Skeletal muscle satellite cell (primary cell): ENCODE measurements at regions not wholly inside any gene's neighbourhood (a gene's known extent, or its start where the extent isn't known, plus 50 kb on each side); places are given as distances from the start of the nearest gene placed in this dataset.

Experiments
- H3K27me3 ChIP-seq: 2 replicates; pipeline ENCODE4 v1.7.0; 2013; ENCODE audit warnings: low read length; ENCODE audit not compliant: control insufficient read depth, insufficient read depth
- H3K36me3 ChIP-seq: 2 replicates; pipeline ENCODE4 v1.7.0; 2013; ENCODE audit warnings: mild to moderate bottlenecking, control low read depth, low read length; ENCODE audit not compliant: insufficient read depth
- H3K4me1 ChIP-seq: 2 replicates; pipeline ENCODE4 v1.7.0; 2013; ENCODE audit warnings: low read length; ENCODE audit not compliant: control insufficient read depth, insufficient read depth
- H3K4me2 ChIP-seq: 2 replicates; pipeline ENCODE4 v1.7.0; 2013; ENCODE audit warnings: mild to moderate bottlenecking, low read length
- H3K4me3 ChIP-seq: 2 replicates; pipeline ENCODE4 v1.7.0; 2013; ENCODE audit warnings: low read length
- H3K9ac ChIP-seq: 2 replicates; pipeline ENCODE4 v1.7.0; 2013; ENCODE audit warnings: mild to moderate bottlenecking, low read depth, low read length, moderate library complexity
- H3K9me3 ChIP-seq: replicated peaks from 2 replicates; pipeline ENCODE4 v1.7.0; 2013; ENCODE audit warnings: mild to moderate bottlenecking, control low read depth, low read length

- Histone ChIP-seq H3K9me3 (no peaks in the 10 kb centered on the region), H3K36me3 (no peaks in the 10 kb centered on the region), H3K4me3 (no peak overlapping the region), H3K27me3 (peaks cover 44% of the 10 kb centered on the region), H3K4me1 (no peaks in the 10 kb centered on the region), H3K4me2 (no peak overlapping the region), H3K9ac (no peak overlapping the region)
Measured at GRCh38 chr10:3016016-3016415, 51.3 kb upstream of the PFKP start.

GRCh38 chr10:3014968-3015367, 52.4 kb upstream of the PFKP start:
- no peaks in the 10 kb centered on the region for H3K9me3 ChIP-seq
- H3K27me3 ChIP-seq = peaks cover 47% of the 10 kb centered on the region
- no peak overlapping the region for H3K9ac ChIP-seq
- no peak overlapping the region for H3K4me3 ChIP-seq
- no peak overlapping the region for H3K4me2 ChIP-seq
- H3K4me1 ChIP-seq = no peaks in the 10 kb centered on the region
- no peaks in the 10 kb centered on the region for H3K36me3 ChIP-seq

GRCh38 chr10:3012223-3012622, 55.1 kb upstream of the PFKP start:
- Histone ChIP-seq H3K9me3 (no peaks in the 10 kb centered on the region), H3K4me2 (no peak overlapping the region), H3K36me3 (no peaks in the 10 kb centered on the region), H3K27me3 (peaks cover 66% of the 10 kb centered on the region), H3K9ac (no peak overlapping the region), H3K4me1 (no peaks in the 10 kb centered on the region), H3K4me3 (no peak overlapping the region)

GRCh38 chr10:3010816-3011460, 56.4 kb upstream of the PFKP start:
- H3K4me1 ChIP-seq = no peaks in the 10 kb centered on the region
- no peaks in the 10 kb centered on the region for H3K9me3 ChIP-seq
- no peak overlapping the region for H3K4me2 ChIP-seq
- peaks cover 66% of the 10 kb centered on the region for H3K27me3 ChIP-seq
- no peak overlapping the region for H3K4me3 ChIP-seq
- H3K9ac ChIP-seq = no peak overlapping the region
- no peaks in the 10 kb centered on the region for H3K36me3 ChIP-seq

- Histone ChIP-seq H3K9me3 (no peaks in the 10 kb centered on the region), H3K36me3 (no peaks in the 10 kb centered on the region), H3K4me3 (no peak overlapping the region), H3K4me1 (no peaks in the 10 kb centered on the region), H3K9ac (no peak overlapping the region), H3K27me3 (peaks cover 67% of the 10 kb centered on the region), H3K4me2 (no peak overlapping the region)
Measured at GRCh38 chr10:3010334-3010733, 57.0 kb upstream of the PFKP start.

GRCh38 chr10:3009341-3009740, 58.0 kb upstream of the PFKP start:
- Histone ChIP-seq H3K4me3 (no peak overlapping the region), H3K9ac (no peak overlapping the region), H3K9me3 (no peaks in the 10 kb centered on the region), H3K27me3 (peaks cover 58% of the 10 kb centered on the region), H3K36me3 (no peaks in the 10 kb centered on the region), H3K4me1 (no peaks in the 10 kb centered on the region), H3K4me2 (no peak overlapping the region)

- no peak overlapping the region for H3K4me3 ChIP-seq
- H3K36me3 ChIP-seq = no peaks in the 10 kb centered on the region
- H3K27me3 ChIP-seq = peaks cover 54% of the 10 kb centered on the region
- H3K4me1 ChIP-seq = no peaks in the 10 kb centered on the region
- H3K4me2 ChIP-seq = no peak overlapping the region
- H3K9ac ChIP-seq = no peak overlapping the region
- H3K9me3 ChIP-seq = no peaks in the 10 kb centered on the region
Measured at GRCh38 chr10:3008518-3009195, 58.7 kb upstream of the PFKP start.

GRCh38 chr10:3006607-3007006, 60.7 kb upstream of the PFKP start:
- Histone ChIP-seq H3K9ac (no peak overlapping the region), H3K4me3 (no peak overlapping the region), H3K4me1 (no peaks in the 10 kb centered on the region), H3K4me2 (no peak overlapping the region), H3K9me3 (no peaks in the 10 kb centered on the region), H3K27me3 (peaks cover 56% of the 10 kb centered on the region), H3K36me3 (no peaks in the 10 kb centered on the region)

- Histone ChIP-seq H3K36me3 (no peaks in the 10 kb centered on the region), H3K4me3 (no peak overlapping the region), H3K9me3 (no peaks in the 10 kb centered on the region), H3K9ac (no peak overlapping the region), H3K27me3 (peaks cover 55% of the 10 kb centered on the region), H3K4me1 (no peaks in the 10 kb centered on the region), H3K4me2 (no peak overlapping the region)
Measured at GRCh38 chr10:3006093-3006492, 61.3 kb upstream of the PFKP start.

- H3K9me3 ChIP-seq = no peaks in the 10 kb centered on the region
- no peaks in the 10 kb centered on the region for H3K4me1 ChIP-seq
- H3K4me3 ChIP-seq = no peak overlapping the region
- H3K4me2 ChIP-seq = no peak overlapping the region
- H3K27me3 ChIP-seq = peaks cover 19% of the 10 kb centered on the region
- H3K9ac ChIP-seq = no peak overlapping the region
- no peaks in the 10 kb centered on the region for H3K36me3 ChIP-seq
Measured at GRCh38 chr10:3002304-3002703, 65.0 kb upstream of the PFKP start.

GRCh38 chr10:3000048-3000447, 67.3 kb upstream of the PFKP start:
- H3K4me2 ChIP-seq = no peak overlapping the region
- peaks cover 20% of the 10 kb centered on the region for H3K27me3 ChIP-seq
- H3K9ac ChIP-seq = no peak overlapping the region

More at GRCh38 chr10:3000048-3000447, 67.3 kb upstream of the PFKP start:
- no peaks in the 10 kb centered on the region for H3K9me3 ChIP-seq
- H3K4me3 ChIP-seq = no peak overlapping the region
- no peaks in the 10 kb centered on the region for H3K4me1 ChIP-seq
- H3K36me3 ChIP-seq = no peaks in the 10 kb centered on the region
